ENCODE measurements at regions not wholly inside any gene's neighbourhood (a gene's known extent, or its start where the extent isn't known, plus 50 kb on each side); places are given as distances from the start of the nearest gene placed in this dataset.

DNA sequence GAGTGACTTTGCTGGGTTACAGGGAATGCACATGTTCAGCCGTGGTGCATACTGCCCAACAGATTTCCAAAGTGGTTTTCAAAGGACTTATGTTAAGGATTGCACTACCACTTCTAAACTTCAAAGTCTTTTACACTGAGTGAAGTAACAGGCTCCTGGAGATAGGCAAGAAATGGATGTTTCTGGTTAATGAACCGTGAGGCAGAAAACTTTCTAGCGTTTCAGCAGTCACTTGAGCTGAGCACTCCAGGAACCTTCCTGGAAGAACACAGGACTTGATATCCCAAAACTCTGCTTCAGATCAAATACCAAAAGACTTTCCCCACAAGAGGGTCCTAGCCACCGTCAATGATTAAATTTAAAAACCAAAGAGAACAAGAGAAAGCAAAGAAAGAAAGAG, 74.3 kb upstream of the ATP1A1 start:
- no peak for DNase-seq (ENCODE audit: extremely low read depth, low read depth)
- TF ChIP-seq CTCF (IDR thresholded peaks at IDR 0.05; ENCODE audit: low read depth, low read length, missing control alignments): no peak
- H3K4me3 ChIP-seq (replicated peaks; ENCODE audit: low read depth, low read length): no peak overlapping the region

GRCh38 chr1:116299248-116299647, 73.8 kb upstream of the ATP1A1 start:
- DNase-seq (ENCODE audit: extremely low read depth, low read depth): no peak
- no peak overlapping the region for H3K4me3 ChIP-seq (replicated peaks; ENCODE audit: low read depth, low read length)
- TF ChIP-seq CTCF (IDR thresholded peaks at IDR 0.05; ENCODE audit: low read depth, low read length, missing control alignments): no peak

DNA sequence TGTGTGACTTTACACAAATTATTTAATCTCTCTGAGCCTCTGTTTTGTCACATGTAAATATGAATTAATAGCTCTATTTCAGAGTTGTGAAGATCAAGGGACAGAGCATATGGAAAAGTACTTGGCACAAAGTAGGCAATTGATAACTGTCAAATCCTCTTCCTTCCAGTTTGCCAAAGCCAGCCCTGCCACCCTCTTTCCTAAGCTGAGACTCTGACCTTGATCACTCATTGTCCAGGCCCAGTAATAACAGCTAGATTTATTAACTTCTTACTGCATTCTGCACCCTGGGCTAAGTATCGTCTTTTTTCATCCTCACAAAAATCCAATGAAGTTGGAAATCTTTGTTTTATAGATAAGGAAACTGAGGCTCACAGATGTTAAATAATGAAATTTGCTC, 70.8 kb upstream of the ATP1A1 start:
- H3K4me3 ChIP-seq (replicated peaks; ENCODE audit: low read depth, low read length): no peak overlapping the region
- TF ChIP-seq CTCF (IDR thresholded peaks at IDR 0.05; ENCODE audit: low read depth, low read length, missing control alignments): no peak
- no peak for DNase-seq (ENCODE audit: extremely low read depth, low read depth)

DNA sequence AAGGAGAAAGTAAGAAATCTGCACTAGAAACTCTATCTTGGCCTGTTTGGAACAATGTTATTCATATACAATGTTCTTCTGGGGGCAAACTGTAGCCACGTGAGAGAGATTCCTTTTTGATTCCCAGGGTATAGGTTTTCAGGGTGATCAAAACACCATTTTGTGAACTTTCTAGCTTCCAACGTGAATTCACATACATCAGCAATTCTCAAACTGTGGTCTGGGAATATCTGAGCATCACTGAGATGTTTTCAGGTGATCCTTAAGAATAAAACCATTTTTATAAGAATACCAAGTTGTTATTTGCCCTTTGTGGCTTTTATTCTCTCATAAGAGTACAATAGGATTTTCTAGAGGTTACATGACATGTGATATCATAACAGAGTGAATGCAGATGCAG, 66.9 kb upstream of the ATP1A1 start:
- H3K4me3 ChIP-seq (replicated peaks; ENCODE audit: low read depth, low read length): no peak overlapping the region
- no peak for TF ChIP-seq CTCF (IDR thresholded peaks at IDR 0.05; ENCODE audit: low read depth, low read length, missing control alignments)

DNA sequence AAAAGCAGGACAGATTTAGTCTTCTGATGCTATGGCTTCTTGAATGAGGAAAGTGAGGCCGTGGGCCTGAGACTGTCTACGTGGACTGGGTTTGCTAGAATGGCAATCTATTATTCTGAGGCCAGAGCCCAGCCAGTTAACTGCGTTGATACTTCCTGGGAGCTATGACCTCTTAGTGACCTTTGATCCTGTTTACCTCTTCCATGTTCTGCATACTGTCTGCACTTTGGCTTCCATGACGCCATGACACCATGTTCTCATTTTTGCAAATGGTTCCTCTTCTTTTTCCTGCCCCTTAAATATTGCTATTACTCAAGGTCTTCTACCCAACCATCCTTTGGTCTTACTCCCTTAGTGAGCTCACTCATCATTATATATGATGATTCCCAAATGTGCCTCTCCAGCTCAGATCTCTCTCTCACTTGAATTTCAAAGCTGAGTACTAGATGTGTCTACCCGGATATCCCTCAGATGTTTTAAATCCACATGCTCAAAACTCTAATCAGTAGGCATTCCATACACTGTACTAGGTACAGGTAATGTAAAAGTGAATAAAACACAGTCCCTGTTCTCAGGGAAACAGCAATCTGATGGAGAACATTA, 66.1 kb upstream of the ATP1A1 start:
- TF ChIP-seq CTCF (IDR thresholded peaks at IDR 0.05; ENCODE audit: low read depth, low read length, missing control alignments): no peak
- no peak for DNase-seq (ENCODE audit: extremely low read depth, low read depth)
- no peak overlapping the region for H3K4me3 ChIP-seq (replicated peaks; ENCODE audit: low read depth, low read length)

More for the DNA sequence above, 66.9 kb upstream of the ATP1A1 start:
- no peak for DNase-seq (ENCODE audit: extremely low read depth, low read depth)

GRCh38 chr1:116308276-116308675, 64.8 kb upstream of the ATP1A1 start:
- no peak for DNase-seq (ENCODE audit: extremely low read depth, low read depth)
- no peak overlapping the region for H3K4me3 ChIP-seq (replicated peaks; ENCODE audit: low read depth, low read length)
- no peak for TF ChIP-seq CTCF (IDR thresholded peaks at IDR 0.05; ENCODE audit: low read depth, low read length, missing control alignments)
